ENCODE measurements at regions not wholly inside any gene's neighbourhood (a gene's known extent, or its start where the extent isn't known, plus 50 kb on each side); places are given as distances from the start of the nearest gene placed in this dataset.

GRCh38 chr20:12394786-12395185, 477.1 kb downstream of the BTBD3 start:
- no peak for TF ChIP-seq CTCF (IDR thresholded peaks at IDR 0.05)
- H3K27ac ChIP-seq: no peak overlapping the region
- DNase-seq (ENCODE audit: low spot score): no peak
- no peak overlapping the region for H3K4me3 ChIP-seq

GRCh38 chr20:12395353-12395752, 477.7 kb downstream of the BTBD3 start:
- no peak for TF ChIP-seq CTCF (IDR thresholded peaks at IDR 0.05)

GRCh38 chr20:12395760-12396159, 478.1 kb downstream of the BTBD3 start:
- DNase-seq (ENCODE audit: low spot score): no peak
- H3K4me3 ChIP-seq: no peak overlapping the region
- no peak overlapping the region for H3K27ac ChIP-seq
- no peak for TF ChIP-seq CTCF (IDR thresholded peaks at IDR 0.05)

More at GRCh38 chr20:12395353-12395752, 477.7 kb downstream of the BTBD3 start:
- Histone ChIP-seq H3K27ac (no peak overlapping the region), H3K4me3 (no peak overlapping the region)
- no peak for DNase-seq (ENCODE audit: low spot score)

GRCh38 chr20:12399110-12399836, 481.6 kb downstream of the BTBD3 start:
- Histone ChIP-seq H3K4me3 (no peak overlapping the region), H3K27ac (no peak overlapping the region)
- TF ChIP-seq CTCF (IDR thresholded peaks at IDR 0.05): no peak
- DNase-seq (ENCODE audit: low spot score): no peak

GRCh38 chr20:12404941-12405340, 487.2 kb downstream of the BTBD3 start:
- no peak for DNase-seq (ENCODE audit: low spot score)
- Histone ChIP-seq H3K27ac (no peak overlapping the region), H3K4me3 (no peak overlapping the region)
- TF ChIP-seq CTCF (IDR thresholded peaks at IDR 0.05): no peak

GRCh38 chr20:12406978-12407377, 489.3 kb downstream of the BTBD3 start:
- Histone ChIP-seq H3K4me3 (no peak overlapping the region), H3K27ac (no peak overlapping the region)
- no peak for TF ChIP-seq CTCF (IDR thresholded peaks at IDR 0.05)
- no peak for DNase-seq (ENCODE audit: low spot score)

- TF ChIP-seq CTCF (IDR thresholded peaks at IDR 0.05): no peak
- no peak for DNase-seq (ENCODE audit: low spot score)
- Histone ChIP-seq H3K4me3 (no peak overlapping the region), H3K27ac (no peak overlapping the region)
Measured at GRCh38 chr20:12409501-12409900, 491.8 kb downstream of the BTBD3 start.
